NCI-H2227 (cell line): ENCODE measurements at regions not wholly inside any gene's neighbourhood (a gene's known extent, or its start where the extent isn't known, plus 50 kb on each side); places are given as distances from the start of the nearest gene placed in this dataset.
A peak's percentile ranks its signal among the peaks of the same experiment; 100 is the strongest.

Experiments used
- DNase-seq: peaks from one replicate; lab custom pipeline; 2025; ENCODE audit not compliant: unreplicated experiment; lab: John Stamatoyannopoulos, UW

- DNase-seq = no peak
These were observed 198.2 kb upstream of the ID4 start for GRCh38 chr6:19638931-19639330.

DNA sequence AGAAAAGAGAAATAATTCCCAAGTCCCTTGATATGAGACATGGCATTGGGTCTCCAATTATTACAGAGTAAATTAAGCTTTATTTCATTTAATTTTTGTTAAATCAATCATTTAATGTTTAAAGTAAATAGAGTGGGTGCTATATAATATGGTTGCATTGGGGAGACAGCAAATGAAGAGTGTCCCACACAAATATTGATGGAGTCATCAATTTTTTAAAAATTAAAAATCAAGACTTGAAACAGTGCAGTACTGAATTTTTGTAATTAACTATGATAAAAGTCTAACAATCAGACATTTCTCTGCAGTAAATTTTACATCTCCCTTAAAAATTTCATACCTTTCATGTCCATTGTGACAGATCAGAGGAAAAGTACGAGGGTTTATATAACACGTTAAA is 193.9 kb upstream of the ID4 start:
- no peak for DNase-seq

- no peak for DNase-seq
These were observed 193.5 kb upstream of the ID4 start for GRCh38 chr6:19643713-19644112.

- DNase-seq = no peak
These were observed 181.4 kb upstream of the ID4 start for GRCh38 chr6:19655744-19656143.

DNA sequence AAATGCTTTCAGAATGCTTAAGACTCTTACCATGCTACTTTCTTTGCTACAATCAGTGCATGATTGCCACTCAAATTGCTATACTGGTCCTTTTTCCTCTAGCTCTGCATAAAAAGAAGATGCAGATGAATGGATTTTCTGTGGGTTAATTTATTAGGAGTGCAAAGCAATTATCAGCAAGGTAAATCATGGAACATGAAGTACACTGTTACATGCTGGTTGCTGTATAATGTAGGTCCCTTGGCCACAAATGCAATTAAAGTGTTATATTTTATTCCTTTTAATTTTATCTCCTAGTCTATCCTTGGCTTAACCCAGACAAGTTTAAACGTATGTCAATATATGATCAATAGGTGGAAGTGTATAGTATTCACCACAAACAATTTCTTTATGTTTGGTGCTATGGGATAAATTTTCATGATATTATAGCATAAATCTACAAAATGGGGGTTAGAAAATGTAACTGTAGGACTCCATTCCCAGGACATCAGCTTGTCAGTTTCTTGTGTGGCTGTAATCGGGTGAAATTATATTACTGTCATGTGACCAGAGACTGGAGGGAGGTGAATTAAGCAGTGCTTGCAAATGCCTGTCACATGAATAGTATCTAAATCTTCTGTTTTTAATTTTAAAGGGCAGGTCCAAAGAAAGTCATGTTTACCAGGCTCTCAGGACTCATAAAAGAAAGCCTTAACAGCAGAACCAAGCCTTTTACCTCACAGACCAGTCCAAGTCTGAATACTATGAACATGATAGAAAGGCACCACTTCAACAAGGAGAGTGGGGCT is 176.9 kb upstream of the ID4 start:
- no peak for DNase-seq

GRCh38 chr6:19662911-19663310 is 174.3 kb upstream of the ID4 start:
- no peak for DNase-seq

DNA sequence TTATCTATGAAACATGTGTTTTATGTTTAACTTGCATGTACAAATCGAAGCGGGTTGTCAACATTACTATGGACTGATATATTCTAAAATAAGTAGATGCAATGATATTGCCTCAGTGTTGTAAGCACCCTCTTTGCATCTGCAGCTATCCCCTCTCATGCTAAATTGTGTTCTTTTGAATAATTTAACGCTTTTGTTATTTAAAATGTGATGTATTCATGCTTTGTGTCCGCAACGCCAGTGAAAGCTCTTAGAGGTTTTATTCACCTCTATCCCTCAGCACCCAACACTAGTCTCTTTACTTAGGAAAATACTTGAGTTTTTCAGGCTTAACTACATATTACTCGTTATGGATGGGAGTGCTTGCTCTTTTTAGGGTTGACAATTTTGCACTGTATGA is 173.7 kb upstream of the ID4 start:
- DNase-seq = no peak

DNA sequence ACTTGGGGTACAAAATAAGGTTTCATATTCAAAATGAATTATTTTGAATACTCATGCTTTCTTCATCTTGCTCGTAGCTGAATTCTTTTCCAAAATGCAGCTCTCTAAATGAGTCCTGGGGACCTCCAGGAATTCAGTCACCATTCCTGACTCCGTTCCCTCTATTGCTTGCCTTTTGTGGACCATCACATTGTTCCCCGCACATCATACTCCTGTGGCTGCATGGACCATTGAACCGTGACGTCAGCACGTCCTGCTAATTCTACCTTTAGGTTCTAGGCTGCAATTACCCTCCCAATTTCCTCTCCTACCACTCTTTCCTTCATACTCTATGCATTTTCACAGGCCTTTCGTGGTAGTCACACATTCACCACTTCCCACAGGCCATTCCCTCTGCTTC is 173.1 kb upstream of the ID4 start:
- no peak for DNase-seq

DNA sequence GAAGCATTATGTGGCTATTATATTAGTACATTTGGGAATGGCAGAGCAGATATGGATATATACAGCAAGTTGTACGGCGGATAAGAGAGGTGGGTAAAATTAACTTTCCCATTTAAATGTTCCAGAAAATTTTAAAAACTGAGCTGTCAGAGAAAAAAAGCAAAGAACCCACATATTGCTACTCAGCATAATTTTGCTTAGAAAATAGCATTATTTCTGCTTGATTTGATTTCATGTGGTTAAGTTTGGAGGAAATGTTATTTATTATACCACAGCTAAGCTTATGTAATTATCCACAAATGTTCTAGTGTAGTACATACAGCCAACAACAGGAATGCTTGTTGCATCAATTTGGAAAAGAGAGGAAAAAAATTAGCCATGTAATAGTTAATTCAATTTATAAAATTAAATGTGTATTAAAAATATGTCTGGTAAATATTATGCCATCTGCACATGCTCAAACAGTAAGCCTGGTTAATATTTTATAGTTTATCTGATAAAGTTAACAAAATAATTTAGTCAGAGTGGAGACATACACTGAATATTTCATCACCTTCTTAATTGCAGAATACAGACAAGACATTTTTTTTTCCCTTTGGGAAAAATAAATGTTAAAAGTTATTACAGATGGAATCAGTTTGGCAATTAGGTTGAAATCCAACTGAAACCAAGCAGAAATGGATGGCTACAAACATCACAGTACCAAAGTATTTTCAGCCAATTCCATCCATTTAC is 172.1 kb upstream of the ID4 start:
- no peak for DNase-seq

DNA sequence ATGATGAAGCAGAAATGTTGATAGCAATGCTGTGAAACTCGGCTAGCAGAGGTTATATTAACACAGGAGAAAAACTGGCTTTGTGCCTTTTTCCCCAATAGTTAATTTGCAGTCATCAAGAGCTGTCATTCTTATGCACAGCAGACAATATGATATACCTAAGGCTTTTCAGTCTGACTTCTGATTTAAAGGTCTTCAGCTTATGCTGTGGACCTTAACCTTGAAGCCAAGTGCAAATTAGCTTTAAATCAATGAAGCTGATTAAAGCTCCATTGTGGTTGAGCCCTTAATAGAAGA is 171.6 kb upstream of the ID4 start:
- peak; percentile 68 for DNase-seq

GRCh38 chr6:19668710-19669109 is 168.5 kb upstream of the ID4 start:
- no peak for DNase-seq

DNA sequence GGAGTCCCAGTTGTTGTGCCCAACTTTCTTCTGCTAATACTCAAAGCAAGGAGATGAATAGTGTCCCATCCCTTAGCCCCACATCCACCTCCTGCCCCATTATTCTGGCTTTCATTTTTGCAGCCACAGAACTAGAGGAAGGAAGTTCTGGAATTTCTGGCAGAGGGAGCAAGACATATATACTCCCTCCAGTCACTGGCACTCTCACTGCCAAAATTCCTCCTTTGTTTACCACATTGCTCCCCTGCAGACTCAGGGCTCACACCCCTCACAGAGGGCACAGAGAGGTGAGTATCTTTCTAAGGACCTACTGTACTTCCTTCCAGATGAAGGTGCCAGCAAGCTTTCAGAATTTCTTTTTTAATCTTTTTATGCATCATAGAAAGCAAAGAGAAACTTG is 168.0 kb upstream of the ID4 start:
- no peak for DNase-seq

- DNase-seq = no peak
These were observed 154.3 kb upstream of the ID4 start for GRCh38 chr6:19682859-19683258.

DNA sequence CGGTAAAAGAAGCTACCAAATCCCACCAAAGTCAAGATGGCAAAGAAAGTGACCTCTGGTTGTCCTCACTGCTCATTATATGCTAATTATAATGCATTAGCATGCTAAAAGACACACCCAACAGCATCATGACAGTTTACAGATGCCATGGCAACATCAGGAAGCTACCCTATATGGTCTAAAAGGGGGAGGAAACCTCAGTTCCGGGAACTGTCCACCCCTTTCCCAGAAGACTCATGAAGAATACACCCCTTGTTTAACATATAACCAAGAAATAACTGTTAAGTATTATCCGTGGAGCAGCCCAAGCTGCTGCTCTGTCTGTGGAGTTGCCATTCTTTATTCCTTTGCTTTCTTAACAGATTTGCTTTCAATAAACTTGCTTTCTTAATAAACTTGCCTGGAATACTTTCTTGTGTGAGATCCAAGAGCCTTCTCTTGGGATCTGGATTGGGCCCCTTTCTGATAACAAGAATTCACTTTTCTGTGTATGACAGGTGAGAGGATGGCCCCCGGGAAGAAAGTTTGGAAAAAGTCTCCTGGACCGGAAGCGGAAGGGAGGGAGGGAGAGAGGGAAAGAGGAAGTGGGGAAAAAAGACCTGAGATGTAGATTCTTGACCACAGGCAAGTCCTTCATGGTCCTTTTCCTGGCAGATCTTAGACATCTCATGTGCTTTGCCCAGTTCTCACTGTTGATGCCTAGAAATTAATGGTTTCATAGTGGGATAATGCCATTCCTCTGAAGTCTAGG is 146.7 kb upstream of the ID4 start:
- DNase-seq = no peak

DNA sequence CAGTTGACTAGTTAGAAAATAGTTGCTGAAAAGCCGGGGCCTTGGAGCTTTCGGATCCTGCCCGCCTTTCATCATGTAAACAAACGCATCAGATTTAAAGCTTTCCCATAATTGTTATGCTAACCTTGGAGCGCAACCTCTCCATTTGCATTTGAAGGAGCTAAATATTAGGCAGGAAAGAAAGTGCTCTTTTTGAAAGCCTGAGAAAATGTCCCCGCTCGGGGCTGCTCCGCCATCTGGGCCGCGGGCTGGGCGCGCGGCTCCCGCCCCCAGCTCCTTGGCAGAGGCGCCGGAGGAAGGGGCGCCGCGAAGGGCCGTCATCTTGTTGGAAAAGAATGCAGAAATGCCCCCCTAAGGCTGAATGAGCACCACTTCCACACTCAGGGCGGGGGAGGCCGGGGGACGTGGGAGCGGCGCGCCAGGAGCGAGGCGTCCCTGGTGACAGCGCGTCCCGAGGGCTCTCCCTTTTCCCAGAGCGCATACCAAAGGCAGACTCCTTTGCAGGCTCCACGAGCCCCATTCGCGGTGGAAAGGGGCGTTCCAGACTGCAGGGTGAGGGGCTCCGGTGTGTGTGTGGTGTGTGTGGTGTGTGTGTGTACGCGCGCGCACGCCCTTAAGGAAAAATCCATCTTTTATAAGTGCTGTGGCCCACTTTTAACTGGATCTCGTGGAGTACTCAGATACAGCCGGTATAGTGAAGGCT is 145.6 kb upstream of the ID4 start:
- peak; percentile 46 for DNase-seq

- no peak for DNase-seq
These were observed 144.5 kb upstream of the ID4 start for GRCh38 chr6:19692506-19693298.

DNA sequence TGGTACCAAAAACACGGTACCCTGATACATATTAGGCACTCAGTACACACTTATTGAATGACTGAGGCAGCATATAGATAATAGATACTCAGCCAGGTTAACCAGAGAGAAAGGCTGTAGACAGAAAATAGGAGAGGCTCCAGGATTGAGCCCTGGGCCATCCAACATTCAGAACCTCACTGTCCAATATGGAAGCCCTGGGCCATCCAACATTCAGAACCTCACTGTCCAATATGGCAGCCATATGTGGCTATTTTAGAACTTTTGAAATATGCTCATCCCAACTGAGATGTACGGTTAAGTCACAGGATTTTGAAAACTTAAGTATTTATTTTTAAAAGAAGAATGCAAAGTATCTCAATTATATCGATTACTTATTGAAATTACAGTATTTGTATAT is 142.5 kb upstream of the ID4 start:
- DNase-seq = no peak

- DNase-seq = no peak
These were observed 139.4 kb upstream of the ID4 start for GRCh38 chr6:19697744-19698290.

DNA sequence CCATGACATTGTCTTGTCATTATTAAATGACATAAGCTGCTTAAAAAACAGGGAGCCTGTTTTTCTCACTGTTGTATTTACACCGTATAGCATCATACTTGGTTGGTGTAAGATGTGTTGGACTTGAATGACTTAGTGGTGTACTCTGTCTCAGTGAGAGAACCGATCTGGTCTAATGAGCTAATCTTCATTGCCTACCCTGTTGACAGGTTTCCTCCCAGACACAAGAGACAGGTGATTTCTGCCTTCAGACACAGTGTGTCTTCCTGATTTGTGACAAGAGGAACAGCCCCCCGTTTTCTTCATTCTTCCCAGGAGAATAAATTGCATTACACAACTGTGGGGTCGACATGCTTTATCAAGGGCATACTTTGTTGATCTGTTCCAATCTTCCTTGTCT is 137.2 kb upstream of the ID4 start:
- DNase-seq = no peak

DNA sequence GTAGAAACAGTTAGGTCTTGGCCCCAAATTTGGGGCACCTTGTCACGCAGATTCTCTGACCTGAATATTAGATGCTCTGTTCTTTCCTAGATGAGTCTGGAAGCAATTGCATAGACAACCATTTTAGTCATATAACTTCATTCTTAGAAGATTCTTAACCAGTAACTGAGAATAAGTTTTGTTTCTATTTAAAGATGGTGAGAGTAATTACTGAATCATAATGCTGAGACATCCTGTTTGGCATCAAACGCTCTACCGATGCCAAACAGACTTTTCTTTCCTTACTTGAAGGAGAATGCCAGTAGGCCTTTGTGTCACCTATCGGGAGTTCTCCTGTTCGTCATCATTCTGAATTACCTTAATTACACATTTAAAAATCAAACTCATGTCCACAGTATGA is 131.6 kb upstream of the ID4 start:
- DNase-seq = no peak
